Ovary (tissue), 7 donors: ENCODE measurements at regions not wholly inside any gene's neighbourhood (a gene's known extent, or its start where the extent isn't known, plus 50 kb on each side); places are given as distances from the start of the nearest gene placed in this dataset.

Source experiments
- DNase-seq, 5 donors: peaks; one replicate each; pipeline ENCODE4 v3.0.0-alpha.2; 2019 to 2020
- H3K27ac ChIP-seq, 2 donors: fragments of 200-600 bp; one replicate each; pipeline versions ENCODE4 v1.5.1 to v1.8.0; 2019 to 2022
- H3K27me3 ChIP-seq: fragments of 200-600 bp; one replicate; pipeline ENCODE4 v1.8.0; 2022
- H3K36me3 ChIP-seq: fragments of 200-600 bp; sonication (generic); one replicate; pipeline ENCODE4 v1.5.1; 2019
- H3K4me1 ChIP-seq: one replicate; pipeline ENCODE4 v1.8.1; 2013; ENCODE audit warnings: mild to moderate bottlenecking, moderate library complexity; ENCODE audit not compliant: insufficient read depth
- H3K4me3 ChIP-seq: fragments of 200-600 bp; sonication (generic); one replicate; pipeline ENCODE4 v1.5.1; 2017
- H3K9me3 ChIP-seq, 2 donors: fragments of 200-600 bp in 1 of 2; sonication (generic) in 1 of 2; one replicate each; pipeline versions ENCODE4 v1.5.1 to v1.8.1; 2013 to 2019; ENCODE audit warnings: mild to moderate bottlenecking in 1 of 2, moderate library complexity in 1 of 2
- EP300 ChIP-seq: sonication (generic); formaldehyde crosslinking; IDR thresholded peaks from one replicate; pipeline ENCODE4 v1.6.1; 2017; ENCODE audit warnings: antibody characterized with exemption
- POLR2A ChIP-seq: fragments of 450-650 bp; IDR thresholded peaks from one replicate; pipeline ENCODE4 v1.6.1; 2017; ENCODE audit warnings: antibody characterized with exemption, mild to moderate bottlenecking, moderate library complexity
- WGBS, 3 donors: extraction: QIAGEN DNeasy Blood & Tissue Kit in 1 of 3; methylation state at CpG; one replicate each; pipeline versions ENCODE4 v1.1.5 to v1.1.7; 2013 to 2017; 5-methylcytosine and 5-hydroxymethylcytosine counted together
- intact Hi-C, 4 donors: fragments of 100-400 bp; cut with DNase I; formaldehyde crosslinking; loops; one replicate each; pipeline versions ENCODE4 v1.11.0 to v1.15.1; 2022 to 2023
- TF ChIP-seq, protein P1 (sequence below), 3 donors: fragments of 450-650 bp in 2 of 3; fragments of 200-600 bp in 1 of 3; IDR thresholded peaks; one replicate each; pipeline versions ENCODE4 v1.5.1 to v1.8.0; 2016 to 2022; ENCODE audit warnings: antibody characterized with exemption in 3 of 3, mild to moderate bottlenecking in 1 of 3
- donor health status: DM: no; HTN: no; CAD: no; lungs with moderate emphysema.
- donor health status: DM: no; HTN: no; CAD: no.
- donor health status: Bipolar disorder and iron deficiency.
- donor health status: DM: no; HTN: no; CAD: no.
- donor health status: DM: yes; HTN: yes; CAD: no.

DNA sequence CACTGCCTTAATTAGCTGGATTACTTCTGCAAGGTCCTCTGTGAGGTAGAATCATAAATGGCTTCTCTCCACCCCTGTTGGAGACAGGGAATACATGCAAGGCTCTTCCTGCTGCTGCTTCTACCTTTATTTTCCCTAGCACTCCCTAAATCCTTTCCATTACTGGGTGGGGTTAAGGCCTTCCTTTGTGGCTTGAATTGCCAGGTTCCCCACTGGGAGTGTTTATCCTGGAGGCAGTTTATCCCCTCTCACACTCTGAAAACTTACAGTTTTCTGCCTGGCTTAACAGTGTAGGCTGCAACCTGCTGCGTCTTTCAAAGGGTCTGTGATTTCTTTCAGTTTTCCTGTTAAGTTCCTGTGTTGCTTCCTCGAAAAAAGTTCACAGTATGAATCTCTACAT, 1062.3 kb upstream of the CRIM1 start:
- intact Hi-C loops = no loop called here
- Histone ChIP-seq H3K4me3 (no peak overlapping the region), H3K27ac (no peak overlapping the region), H3K27me3 (no peaks in the 10 kb centered on the region), H3K36me3 (no peaks in the 10 kb centered on the region), H3K4me1 (no peaks in the 10 kb centered on the region), H3K9me3 (no peaks in the 10 kb centered on the region)
- no peak for TF ChIP-seq POLR2A
- 57 to 70% (median 65%) methylated on average over 2 of the region's 2 CpGs for WGBS, 3 donors
- no peak for DNase-seq

DNA sequence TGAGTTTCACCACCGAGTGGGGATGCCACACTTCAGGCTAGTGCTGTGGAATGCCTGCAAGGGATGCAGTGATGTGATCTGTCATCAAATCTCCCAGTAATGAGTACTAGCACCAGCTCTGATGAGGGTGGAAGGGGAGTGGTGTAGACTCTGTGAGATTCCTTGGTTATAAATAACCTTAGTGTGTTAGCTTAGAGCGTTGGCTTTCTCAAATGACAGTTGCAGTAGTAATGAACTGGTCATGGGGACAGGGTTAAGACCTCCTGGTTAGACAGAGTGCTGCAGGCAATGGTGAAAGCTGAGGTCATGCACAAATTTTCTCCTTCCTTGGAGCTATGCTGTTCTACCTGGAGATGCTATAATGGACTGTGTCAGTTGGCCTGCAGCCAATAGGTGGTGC, 1063.4 kb upstream of the CRIM1 start:
- no peak overlapping the region for H3K4me3 ChIP-seq
- TF ChIP-seq, protein P1, sequence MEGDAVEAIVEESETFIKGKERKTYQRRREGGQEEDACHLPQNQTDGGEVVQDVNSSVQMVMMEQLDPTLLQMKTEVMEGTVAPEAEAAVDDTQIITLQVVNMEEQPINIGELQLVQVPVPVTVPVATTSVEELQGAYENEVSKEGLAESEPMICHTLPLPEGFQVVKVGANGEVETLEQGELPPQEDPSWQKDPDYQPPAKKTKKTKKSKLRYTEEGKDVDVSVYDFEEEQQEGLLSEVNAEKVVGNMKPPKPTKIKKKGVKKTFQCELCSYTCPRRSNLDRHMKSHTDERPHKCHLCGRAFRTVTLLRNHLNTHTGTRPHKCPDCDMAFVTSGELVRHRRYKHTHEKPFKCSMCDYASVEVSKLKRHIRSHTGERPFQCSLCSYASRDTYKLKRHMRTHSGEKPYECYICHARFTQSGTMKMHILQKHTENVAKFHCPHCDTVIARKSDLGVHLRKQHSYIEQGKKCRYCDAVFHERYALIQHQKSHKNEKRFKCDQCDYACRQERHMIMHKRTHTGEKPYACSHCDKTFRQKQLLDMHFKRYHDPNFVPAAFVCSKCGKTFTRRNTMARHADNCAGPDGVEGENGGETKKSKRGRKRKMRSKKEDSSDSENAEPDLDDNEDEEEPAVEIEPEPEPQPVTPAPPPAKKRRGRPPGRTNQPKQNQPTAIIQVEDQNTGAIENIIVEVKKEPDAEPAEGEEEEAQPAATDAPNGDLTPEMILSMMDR (IDR thresholded peaks at IDR 0.05) = no peak
- TF ChIP-seq POLR2A = no peak
- no peak for TF ChIP-seq EP300
- 75 to 93% (median 82%) methylated on average over 2 of the region's 2 CpGs for WGBS, 3 donors
- intact Hi-C loops = no loop called here
- no peak for DNase-seq
- H3K27me3 ChIP-seq = no peaks in the 10 kb centered on the region
- H3K9me3 ChIP-seq = no peaks in the 10 kb centered on the region
- no peaks in the 10 kb centered on the region for H3K4me1 ChIP-seq
- no peaks in the 10 kb centered on the region for H3K36me3 ChIP-seq
- H3K27ac ChIP-seq = no peak overlapping the region

DNA sequence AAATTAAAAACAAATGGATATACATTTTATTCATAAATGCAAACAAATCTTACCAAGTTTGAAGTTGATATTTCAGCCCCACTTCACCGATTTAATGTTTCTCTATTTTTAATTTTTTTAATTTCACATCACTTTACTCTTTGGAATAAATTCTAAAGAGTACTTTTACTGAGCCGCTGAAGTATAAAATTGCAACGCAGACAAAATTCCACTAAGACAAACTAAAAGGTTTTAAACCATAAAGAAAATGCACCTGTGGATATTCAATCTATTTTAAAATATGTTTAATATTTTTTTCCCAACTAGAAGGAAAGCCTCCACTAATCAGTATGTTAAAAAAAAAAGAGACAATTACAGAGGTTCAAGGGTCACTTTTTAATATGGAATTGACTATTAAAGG, 1073.9 kb upstream of the CRIM1 start:
- DNase-seq = no peak
- intact Hi-C loops = no loop called here
- WGBS, 3 donors = 91 to 96% (median 94%) methylated on average over 3 of the region's 3 CpGs
- TF ChIP-seq, protein P1 (IDR thresholded peaks at IDR 0.05) = no peak
- TF ChIP-seq EP300 (no peak), POLR2A (no peak)
- Histone ChIP-seq H3K9me3 (no peaks in the 10 kb centered on the region), H3K27ac (no peak overlapping the region), H3K4me3 (no peak overlapping the region), H3K27me3 (peaks cover 2% of the 10 kb centered on the region), H3K36me3 (no peaks in the 10 kb centered on the region), H3K4me1 (no peaks in the 10 kb centered on the region)

DNA sequence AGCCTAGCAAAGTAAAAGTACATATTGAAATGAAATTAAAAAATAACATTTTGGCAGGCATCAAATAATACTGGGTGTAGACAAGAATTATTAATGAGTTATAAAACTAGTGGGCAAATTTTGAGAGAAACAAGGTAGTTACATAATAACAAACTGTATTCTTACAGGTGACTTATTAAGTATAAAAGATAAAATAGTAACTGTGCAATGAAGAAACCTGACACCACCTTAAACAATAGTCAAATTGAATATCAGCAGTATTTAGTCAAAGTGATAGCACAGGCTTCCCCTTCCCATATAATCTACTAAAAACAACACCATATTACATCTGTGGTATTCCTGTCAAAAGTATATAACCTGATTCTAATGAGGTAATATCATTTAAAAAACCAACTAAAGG, 1099.8 kb upstream of the CRIM1 start:
- Histone ChIP-seq H3K9me3 (no peaks in the 10 kb centered on the region), H3K36me3 (no peaks in the 10 kb centered on the region), H3K27me3 (no peaks in the 10 kb centered on the region), H3K4me3 (no peak overlapping the region), H3K27ac (no peak overlapping the region), H3K4me1 (no peaks in the 10 kb centered on the region)
- intact Hi-C loops = no loop called here
- no peak for DNase-seq
- TF ChIP-seq EP300 = no peak
- no peak for TF ChIP-seq POLR2A
- TF ChIP-seq, protein P1 (IDR thresholded peaks at IDR 0.05) = no peak

DNA sequence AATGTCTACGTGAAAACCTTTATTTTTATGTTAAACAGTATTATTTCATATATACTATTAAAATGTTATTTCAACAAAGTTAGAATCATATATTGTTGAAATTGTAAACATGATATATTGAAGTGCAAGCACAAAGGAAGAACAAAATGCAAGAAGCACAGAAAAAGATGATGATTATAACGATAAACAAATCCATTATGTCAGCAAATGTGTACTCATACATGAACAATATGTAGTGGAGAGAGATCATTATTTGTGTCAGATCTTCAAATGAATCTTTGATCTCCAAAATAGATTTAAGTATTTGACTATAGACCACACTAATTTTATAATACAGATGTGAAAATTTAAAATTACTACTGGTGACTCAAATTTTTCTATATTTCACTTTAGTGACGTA, 1104.4 kb upstream of the CRIM1 start:
- 75 to 80% (median 75%) methylated on average over 3 of the region's 3 CpGs for WGBS, 3 donors
- H3K27me3 ChIP-seq = no peaks in the 10 kb centered on the region
- no peaks in the 10 kb centered on the region for H3K4me1 ChIP-seq

More for the DNA sequence above, 1104.4 kb upstream of the CRIM1 start:
- Histone ChIP-seq H3K27ac (no peak overlapping the region), H3K36me3 (no peaks in the 10 kb centered on the region), H3K9me3 (no peaks in the 10 kb centered on the region), H3K4me3 (no peak overlapping the region)
- DNase-seq = no peak
- TF ChIP-seq EP300 (no peak), POLR2A (no peak)
- TF ChIP-seq, protein P1 (IDR thresholded peaks at IDR 0.05) = no peak
- intact Hi-C loops = no loop called here
